ENCODE measurements at regions not wholly inside any gene's neighbourhood (a gene's known extent, or its start where the extent isn't known, plus 50 kb on each side); places are given as distances from the start of the nearest gene placed in this dataset.

DNA sequence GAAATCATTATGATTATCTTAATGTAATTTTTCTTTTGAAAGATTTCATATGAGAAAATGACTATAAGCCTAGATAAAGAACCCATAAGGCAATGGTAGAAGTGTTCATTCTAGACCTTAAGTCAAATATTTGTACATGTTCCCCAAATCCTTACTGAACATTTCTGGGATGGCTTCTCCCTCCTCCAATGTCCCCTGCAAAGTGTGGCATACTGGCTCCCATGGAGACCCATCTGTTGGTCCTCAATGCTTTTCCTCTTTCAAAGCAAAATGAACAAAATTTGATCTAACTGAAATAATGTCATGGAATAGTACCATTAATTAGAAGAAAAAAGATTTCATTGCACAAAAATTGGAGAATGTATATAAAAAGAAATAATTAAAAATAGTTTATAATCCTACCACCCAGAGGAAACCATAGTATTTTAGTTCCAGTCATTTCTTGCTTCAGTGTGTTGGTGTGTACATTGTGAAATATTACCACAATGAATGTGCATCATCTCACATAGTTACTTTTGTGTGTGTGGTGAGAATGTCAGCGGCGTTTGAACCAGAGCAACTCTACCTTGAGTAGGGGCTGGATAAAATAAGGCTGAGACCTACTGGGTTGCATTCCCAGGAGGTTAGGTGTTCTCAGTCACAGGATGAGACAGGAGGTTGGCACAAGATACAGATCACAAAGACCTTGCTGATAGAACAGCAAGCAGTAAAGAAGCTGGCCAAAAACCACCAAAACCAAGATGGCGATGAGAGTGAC lies 181.3 kb downstream of the UXS1 start:
- H3K27me3 ChIP-seq (ENCODE audit: control insufficient read depth, insufficient read depth, low read length, poor library complexity, severe bottlenecking), result no peaks in the 10 kb centered on the region
- Mint-ChIP-seq H3K36me3 (ENCODE audit: low read depth) (peaks cover 11% of the 10 kb centered on the region), H3K27me3 (ENCODE audit: insufficient read depth) (no peaks in the 10 kb centered on the region), H3K9me3 (peaks cover 36% of the 10 kb centered on the region), H3K27ac (peak overlapping the region; percentile 42), H3K4me3 (no peak overlapping the region), H3K4me1 (peaks cover 39% of the 10 kb centered on the region)
- no peak overlapping the region for H3K27ac ChIP-seq (ENCODE audit: low read depth, low read length)
- peaks cover 11% of the 10 kb centered on the region for H3K4me1 ChIP-seq (ENCODE audit: control insufficient read depth, insufficient read depth, low read length)
- no peak overlapping the region for H3K9ac ChIP-seq (ENCODE audit: extremely low read depth, low read length, poor library complexity, severe bottlenecking)
- WGBS, 2 experiments (ENCODE audit: insufficient coverage in 1 of 2, insufficient read length in 1 of 2), result 94% methylated on average over 2 of the region's 3 CpGs; no CpG with 5 or more reads in 1 of the 2 experiments
- no peak for TF ChIP-seq CTCF (conservative IDR thresholded peaks at IDR 0.05)
- H3K36me3 ChIP-seq (ENCODE audit: control insufficient read depth, insufficient read depth, low read length), result no peaks in the 10 kb centered on the region
- no peak for DNase-seq
- peaks cover 35% of the 10 kb centered on the region for H3K9me3 ChIP-seq (ENCODE audit: control insufficient read depth, low read length)
- H3K4me3 ChIP-seq (ENCODE audit: low read length), result no peak overlapping the region

GRCh38 chr2:106012001-106012590 lies 182.0 kb downstream of the UXS1 start:
- H3K36me3 Mint-ChIP-seq (ENCODE audit: low read depth), result peaks cover 14% of the 10 kb centered on the region
- WGBS, 2 experiments (ENCODE audit: insufficient coverage in 1 of 2, insufficient read length in 1 of 2), result 57% methylated on average over 4 of the region's 4 CpGs; no CpG with 5 or more reads in 1 of the 2 experiments
- peaks cover 39% of the 10 kb centered on the region for H3K4me1 Mint-ChIP-seq
- Histone ChIP-seq H3K9ac (ENCODE audit: extremely low read depth, low read length, poor library complexity, severe bottlenecking) (no peak overlapping the region), H3K36me3 (ENCODE audit: control insufficient read depth, insufficient read depth, low read length) (no peaks in the 10 kb centered on the region), H3K27me3 (ENCODE audit: control insufficient read depth, insufficient read depth, low read length, poor library complexity, severe bottlenecking) (no peaks in the 10 kb centered on the region), H3K4me1 (ENCODE audit: control insufficient read depth, insufficient read depth, low read length) (peaks cover 11% of the 10 kb centered on the region), H3K27ac (ENCODE audit: low read depth, low read length) (no peak overlapping the region), H3K4me3 (ENCODE audit: low read length) (no peak overlapping the region), H3K9me3 (ENCODE audit: control insufficient read depth, low read length) (peaks cover 42% of the 10 kb centered on the region)
- H3K4me3 Mint-ChIP-seq, result no peak overlapping the region
- no peak for TF ChIP-seq CTCF (conservative IDR thresholded peaks at IDR 0.05)
- no peaks in the 10 kb centered on the region for H3K27me3 Mint-ChIP-seq (ENCODE audit: insufficient read depth)
- peaks cover 42% of the 10 kb centered on the region for H3K9me3 Mint-ChIP-seq
- peak overlapping the region; percentile 82 for H3K27ac Mint-ChIP-seq
- no peak for DNase-seq

DNA sequence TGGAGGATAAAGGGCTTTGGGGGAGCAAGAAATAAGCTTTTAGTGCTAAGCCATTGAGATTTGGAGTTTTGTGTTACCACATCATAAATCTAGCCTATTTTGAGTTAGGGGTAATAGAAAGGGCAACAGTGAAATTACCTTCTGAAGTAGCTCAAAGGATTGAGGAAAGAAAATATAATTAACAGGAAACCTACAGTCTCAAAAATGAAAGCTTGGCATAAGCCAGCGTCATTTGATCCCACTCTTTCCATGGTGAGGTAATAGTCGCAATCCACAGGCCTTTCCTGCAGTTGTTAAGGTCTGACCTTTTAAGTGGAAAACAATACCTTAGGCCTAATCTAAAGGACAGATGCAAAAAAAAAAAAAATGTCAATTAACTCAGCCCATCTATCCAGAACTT lies 182.7 kb downstream of the UXS1 start:
- Mint-ChIP-seq H3K27ac (no peak overlapping the region), H3K36me3 (ENCODE audit: low read depth) (peaks cover 21% of the 10 kb centered on the region), H3K27me3 (ENCODE audit: insufficient read depth) (no peaks in the 10 kb centered on the region), H3K4me1 (peaks cover 39% of the 10 kb centered on the region), H3K4me3 (no peak overlapping the region), H3K9me3 (peaks cover 50% of the 10 kb centered on the region)
- Histone ChIP-seq H3K27ac (ENCODE audit: low read depth, low read length) (no peak overlapping the region), H3K9ac (ENCODE audit: extremely low read depth, low read length, poor library complexity, severe bottlenecking) (no peak overlapping the region), H3K36me3 (ENCODE audit: control insufficient read depth, insufficient read depth, low read length) (no peaks in the 10 kb centered on the region), H3K9me3 (ENCODE audit: control insufficient read depth, low read length) (peaks cover 49% of the 10 kb centered on the region), H3K4me1 (ENCODE audit: control insufficient read depth, insufficient read depth, low read length) (peaks cover 11% of the 10 kb centered on the region), H3K27me3 (ENCODE audit: control insufficient read depth, insufficient read depth, low read length, poor library complexity, severe bottlenecking) (no peaks in the 10 kb centered on the region), H3K4me3 (ENCODE audit: low read length) (no peak overlapping the region)
- TF ChIP-seq CTCF (conservative IDR thresholded peaks at IDR 0.05), result no peak
- DNase-seq, result no peak
- WGBS, 2 experiments (ENCODE audit: insufficient coverage in 1 of 2, insufficient read length in 1 of 2), result 90 to 93% methylated on average over 2 of the region's 2 CpGs

Data from endodermal cell (in vitro differentiated cells).